ENCODE measurements at regions not wholly inside any gene's neighbourhood (a gene's known extent, or its start where the extent isn't known, plus 50 kb on each side); places are given as distances from the start of the nearest gene placed in this dataset.
"Not testable (repeated sequence)": the region's sequence is repeated elsewhere in the genome, so short reads cannot be mapped to it uniquely, and the experiment has no call there.

GRCh38 chrX:65971151-65971550, 68.7 kb downstream of the VSIG4 start:
- no peak for DNase-seq (ENCODE audit: low spot score)

- DNase-seq (ENCODE audit: low spot score) = not testable (repeated sequence)
Measured at GRCh38 chrX:65967159-65967558, 72.7 kb downstream of the VSIG4 start.

- no peak for DNase-seq (ENCODE audit: low spot score)
Measured at GRCh38 chrX:65961714-65962113, 78.2 kb downstream of the VSIG4 start.

- no peak for DNase-seq (ENCODE audit: low spot score)
Measured at GRCh38 chrX:65948103-65948502, 91.8 kb downstream of the VSIG4 start.

GRCh38 chrX:65941775-65942174, 98.1 kb downstream of the VSIG4 start:
- DNase-seq (ENCODE audit: low spot score) = no peak

GRCh38 chrX:65933085-65933589, 106.7 kb downstream of the VSIG4 start:
- no peak for DNase-seq (ENCODE audit: low spot score)

GRCh38 chrX:65932173-65933084, 107.5 kb downstream of the VSIG4 start:
- peak; percentile 48 for DNase-seq (ENCODE audit: low spot score)

GRCh38 chrX:65928522-65928921, 111.4 kb downstream of the VSIG4 start:
- no peak for DNase-seq (ENCODE audit: low spot score)

- DNase-seq (ENCODE audit: low spot score) = not testable (repeated sequence)
Measured at GRCh38 chrX:65927386-65927785, 112.5 kb downstream of the VSIG4 start.

- no peak for DNase-seq (ENCODE audit: low spot score)
Measured at GRCh38 chrX:65926095-65927019, 113.5 kb downstream of the VSIG4 start.

GRCh38 chrX:65925592-65925991, 114.3 kb downstream of the VSIG4 start:
- DNase-seq (ENCODE audit: low spot score) = no peak

- DNase-seq (ENCODE audit: low spot score) = no peak
Measured at GRCh38 chrX:65925005-65925404, 114.9 kb downstream of the VSIG4 start.

- no peak for DNase-seq (ENCODE audit: low spot score)
Measured at GRCh38 chrX:65921363-65921762, 118.5 kb downstream of the VSIG4 start.

- DNase-seq (ENCODE audit: low spot score) = no peak
Measured at GRCh38 chrX:65920620-65921019, 119.3 kb downstream of the VSIG4 start.

GRCh38 chrX:65910899-65911298, 129.0 kb downstream of the VSIG4 start:
- DNase-seq (ENCODE audit: low spot score) = no peak

- DNase-seq (ENCODE audit: low spot score) = no peak
Measured at GRCh38 chrX:65903750-65904149, 136.1 kb downstream of the VSIG4 start.

GRCh38 chrX:65902011-65902410, 137.9 kb downstream of the VSIG4 start:
- DNase-seq (ENCODE audit: low spot score) = no peak

- DNase-seq (ENCODE audit: low spot score) = no peak
Measured at GRCh38 chrX:65900850-65901844, 138.7 kb downstream of the VSIG4 start.

- no peak for DNase-seq (ENCODE audit: low spot score)
Measured at GRCh38 chrX:65894133-65894532, 145.7 kb downstream of the VSIG4 start.

- not testable (repeated sequence) for DNase-seq (ENCODE audit: low spot score)
Measured at GRCh38 chrX:65891817-65892216, 148.1 kb downstream of the VSIG4 start.

GRCh38 chrX:65888150-65888549, 151.7 kb downstream of the VSIG4 start:
- DNase-seq (ENCODE audit: low spot score) = not testable (repeated sequence)

Measured in mucosa of gallbladder (tissue), 1 donor.